Vagina (tissue), 2 donors: ENCODE measurements at regions not wholly inside any gene's neighbourhood (a gene's known extent, or its start where the extent isn't known, plus 50 kb on each side); places are given as distances from the start of the nearest gene placed in this dataset.
"Not testable (repeated sequence)": the region's sequence is repeated elsewhere in the genome, so short reads cannot be mapped to it uniquely, and the experiment has no call there.

Source experiments
- DNase-seq, 2 donors: peaks; one replicate each; pipeline ENCODE4 v3.0.0-alpha.2; 2017; ENCODE audit errors: extremely low spot score in 2 of 2
- H3K27ac ChIP-seq: fragments of 200-600 bp; sonication (generic); one replicate; pipeline ENCODE4 v1.5.1; 2019
- H3K27me3 ChIP-seq: fragments of 200-600 bp; sonication (generic); one replicate; pipeline ENCODE4 v1.5.1; 2019
- H3K36me3 ChIP-seq, 2 donors: fragments of 200-600 bp; sonication (generic); one replicate each; pipeline ENCODE4 v1.5.1; 2017 to 2019
- H3K4me1 ChIP-seq: fragments of 200-600 bp; sonication (generic); one replicate; pipeline ENCODE4 v1.5.1; 2019
- H3K4me3 ChIP-seq, 2 donors: fragments of 200-600 bp; sonication (generic); 1 replicate in 1 of 2; 2 replicates in 1 of 2; pipeline ENCODE4 v1.5.1; 2016 to 2019
- H3K9me3 ChIP-seq: fragments of 200-600 bp; sonication (generic); one replicate; pipeline ENCODE4 v1.5.1; 2019
- POLR2A ChIP-seq, 2 donors: fragments of 450-650 bp; IDR thresholded peaks; one replicate each; pipeline ENCODE4 v1.6.1; 2017; ENCODE audit warnings: antibody characterized with exemption in 2 of 2, mild to moderate bottlenecking in 2 of 2, moderate library complexity in 2 of 2
- POLR2AphosphoS5 ChIP-seq, 2 donors: sonication (generic); formaldehyde crosslinking; IDR thresholded peaks; one replicate each; pipeline ENCODE4 v1.9.0; 2017; ENCODE audit warnings: antibody characterized with exemption in 2 of 2, mild to moderate bottlenecking in 2 of 2, low read depth in 1 of 2; ENCODE audit not compliant: insufficient read depth in 1 of 2
- intact Hi-C: fragments of 100-400 bp; cut with DNase I; formaldehyde crosslinking; loops from one replicate; pipeline ENCODE4 v1.15.1; 2023
- TF ChIP-seq, protein P1 (sequence below), 3 experiments: fragments of 450-650 bp in 2 of 3; fragments of 200-600 bp in 1 of 3; sonication (generic) in 1 of 3; IDR thresholded peaks; one replicate each; pipeline ENCODE4 v1.5.1; 2017 to 2019; ENCODE audit warnings: antibody characterized with exemption in 3 of 3, mild to moderate bottlenecking in 2 of 3, moderate library complexity in 2 of 3

DNA sequence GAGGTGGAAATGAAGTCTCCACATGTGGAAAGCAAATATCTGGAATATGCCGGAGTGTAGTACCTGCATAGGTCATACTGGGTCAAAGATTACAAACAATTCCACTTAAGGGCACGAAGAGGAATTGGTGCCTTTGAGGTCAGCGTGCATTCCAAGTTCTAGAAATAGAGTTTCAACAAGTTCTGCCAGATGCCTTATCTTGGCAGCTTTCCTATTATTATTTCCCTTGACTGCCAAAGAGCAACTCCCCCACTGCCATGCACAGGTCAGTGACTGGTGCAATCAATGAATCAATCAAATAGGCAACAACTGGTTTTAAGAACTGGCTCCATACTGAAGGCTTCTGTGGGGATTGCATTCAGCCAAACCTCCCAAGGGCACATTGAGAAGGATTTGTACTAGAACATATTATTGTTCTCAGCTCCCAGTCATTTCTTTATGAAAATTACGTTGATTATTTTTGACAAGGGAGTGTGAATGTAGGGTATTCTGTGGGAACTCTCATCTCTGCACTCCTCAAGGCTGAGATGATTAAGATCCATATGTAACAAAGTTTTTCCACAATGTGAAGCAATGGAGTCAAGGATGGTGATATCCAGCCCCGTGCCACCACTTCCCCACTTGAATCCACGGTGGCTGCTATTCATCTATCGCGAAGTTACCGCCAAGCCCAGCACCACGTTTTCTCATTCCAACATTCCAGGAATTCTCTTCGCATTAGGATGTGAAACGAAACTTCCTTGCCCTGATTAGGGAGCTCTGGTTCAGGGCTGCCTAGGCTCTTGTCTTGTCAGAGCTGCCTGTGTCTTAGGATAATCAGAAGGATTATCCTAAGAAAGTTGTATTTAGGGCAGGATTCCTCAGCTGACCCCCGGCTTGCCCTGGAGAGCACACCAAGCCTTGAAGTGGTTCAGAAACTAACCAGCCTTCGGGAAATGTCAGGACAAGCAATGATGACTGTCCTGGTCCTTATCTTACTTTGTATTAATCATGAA is 115.1 kb upstream of the PCED1B start:
- intact Hi-C loops: no loop called here
- Histone ChIP-seq H3K27ac (no peak overlapping the region), H3K4me3 (no peak overlapping the region)

DNA sequence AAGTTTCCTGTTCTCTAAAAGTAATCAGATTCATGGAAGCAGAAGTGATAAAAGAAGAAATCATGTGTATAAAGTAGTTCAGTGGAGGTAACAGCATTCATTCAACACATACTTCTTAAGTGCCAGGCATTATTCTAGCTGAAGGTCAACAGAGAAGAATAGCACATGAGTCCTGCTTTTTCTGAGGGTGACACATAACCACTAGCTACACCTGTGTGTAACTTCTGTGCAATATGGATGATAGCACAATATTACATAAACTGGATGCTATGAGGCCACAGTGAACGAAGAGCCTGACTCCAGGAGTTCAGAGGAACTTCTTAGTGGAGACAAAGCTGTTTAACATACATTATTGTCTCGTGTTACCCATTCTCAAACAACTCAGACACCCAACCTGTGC is 114.3 kb upstream of the PCED1B start:
- H3K27ac ChIP-seq: no peak overlapping the region
- intact Hi-C loops: no loop called here

More for the DNA sequence above, 115.1 kb upstream of the PCED1B start:
- no peak for DNase-seq
- H3K9me3 ChIP-seq: no peaks in the 10 kb centered on the region
- no peaks in the 10 kb centered on the region for H3K27me3 ChIP-seq
- no peaks in the 10 kb centered on the region for H3K36me3 ChIP-seq
- H3K4me1 ChIP-seq: peaks cover 7% of the 10 kb centered on the region
- TF ChIP-seq POLR2AphosphoS5 (IDR thresholded peaks at IDR 0.05; ENCODE audit: insufficient read depth in 1 of 2, low read depth in 1 of 2): no peak
- TF ChIP-seq, protein P1, sequence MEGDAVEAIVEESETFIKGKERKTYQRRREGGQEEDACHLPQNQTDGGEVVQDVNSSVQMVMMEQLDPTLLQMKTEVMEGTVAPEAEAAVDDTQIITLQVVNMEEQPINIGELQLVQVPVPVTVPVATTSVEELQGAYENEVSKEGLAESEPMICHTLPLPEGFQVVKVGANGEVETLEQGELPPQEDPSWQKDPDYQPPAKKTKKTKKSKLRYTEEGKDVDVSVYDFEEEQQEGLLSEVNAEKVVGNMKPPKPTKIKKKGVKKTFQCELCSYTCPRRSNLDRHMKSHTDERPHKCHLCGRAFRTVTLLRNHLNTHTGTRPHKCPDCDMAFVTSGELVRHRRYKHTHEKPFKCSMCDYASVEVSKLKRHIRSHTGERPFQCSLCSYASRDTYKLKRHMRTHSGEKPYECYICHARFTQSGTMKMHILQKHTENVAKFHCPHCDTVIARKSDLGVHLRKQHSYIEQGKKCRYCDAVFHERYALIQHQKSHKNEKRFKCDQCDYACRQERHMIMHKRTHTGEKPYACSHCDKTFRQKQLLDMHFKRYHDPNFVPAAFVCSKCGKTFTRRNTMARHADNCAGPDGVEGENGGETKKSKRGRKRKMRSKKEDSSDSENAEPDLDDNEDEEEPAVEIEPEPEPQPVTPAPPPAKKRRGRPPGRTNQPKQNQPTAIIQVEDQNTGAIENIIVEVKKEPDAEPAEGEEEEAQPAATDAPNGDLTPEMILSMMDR (IDR thresholded peaks at IDR 0.05): no peak
- no peak for TF ChIP-seq POLR2A (IDR thresholded peaks at IDR 0.05)

DNA sequence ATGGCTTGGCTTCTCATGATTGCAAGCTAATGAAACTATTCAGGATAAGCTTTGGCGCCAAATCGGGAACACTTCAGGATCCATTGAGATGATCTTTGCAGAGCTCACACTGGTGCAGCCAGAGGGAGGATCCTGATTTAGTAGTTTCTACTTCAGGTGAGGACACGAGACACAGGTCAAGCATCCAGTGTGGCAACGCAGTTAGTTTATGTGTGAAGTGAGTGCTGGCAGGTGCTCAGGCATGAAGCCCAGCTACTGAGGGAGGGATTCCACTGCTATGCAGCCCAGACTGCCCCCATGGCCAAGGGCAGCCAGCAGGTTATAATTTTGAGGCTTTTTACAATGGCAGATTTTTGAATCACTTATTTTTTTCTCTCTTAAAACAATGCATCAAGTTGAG is 113.5 kb upstream of the PCED1B start:
- H3K27ac ChIP-seq: no peak overlapping the region
- H3K27me3 ChIP-seq: no peaks in the 10 kb centered on the region
- TF ChIP-seq POLR2A (IDR thresholded peaks at IDR 0.05): no peak
- TF ChIP-seq, protein P1 (IDR thresholded peaks at IDR 0.05): no peak
- intact Hi-C loops: no loop called here
- no peaks in the 10 kb centered on the region for H3K36me3 ChIP-seq
- peaks cover 7% of the 10 kb centered on the region for H3K4me1 ChIP-seq
- no peak for DNase-seq
- no peak overlapping the region for H3K4me3 ChIP-seq
- no peaks in the 10 kb centered on the region for H3K9me3 ChIP-seq

More for the DNA sequence above, 114.3 kb upstream of the PCED1B start:
- Histone ChIP-seq H3K27me3 (no peaks in the 10 kb centered on the region), H3K4me3 (no peak overlapping the region), H3K36me3 (no peaks in the 10 kb centered on the region), H3K4me1 (peaks cover 7% of the 10 kb centered on the region), H3K9me3 (no peaks in the 10 kb centered on the region)
- DNase-seq: no peak
- TF ChIP-seq, protein P1 (IDR thresholded peaks at IDR 0.05): no peak
- TF ChIP-seq POLR2A (IDR thresholded peaks at IDR 0.05) (no peak), POLR2AphosphoS5 (IDR thresholded peaks at IDR 0.05; ENCODE audit: insufficient read depth in 1 of 2, low read depth in 1 of 2) (no peak)

DNA sequence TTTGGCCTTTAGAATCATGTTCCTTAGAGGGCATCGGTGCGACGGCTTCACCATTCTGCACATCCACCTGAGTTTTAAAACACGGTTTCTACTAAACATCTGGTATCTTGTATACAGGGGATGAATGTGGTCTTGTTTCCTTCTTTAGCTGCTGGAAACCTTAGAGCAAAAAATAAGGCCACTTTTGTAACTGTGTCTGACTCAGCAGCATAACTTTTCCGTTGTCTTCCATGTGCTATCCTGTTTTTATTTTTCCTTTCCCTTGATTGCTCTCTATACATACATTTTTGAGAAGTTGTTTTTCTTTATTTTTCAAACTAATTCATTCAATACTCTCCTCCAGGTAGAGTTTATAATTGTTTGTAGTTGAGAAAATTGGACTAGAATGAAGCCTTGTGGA is 108.8 kb upstream of the PCED1B start:
- Histone ChIP-seq H3K36me3 (no peaks in the 10 kb centered on the region), H3K9me3 (no peaks in the 10 kb centered on the region), H3K27me3 (no peaks in the 10 kb centered on the region), H3K4me1 (no peaks in the 10 kb centered on the region), H3K4me3 (no peak overlapping the region), H3K27ac (no peak overlapping the region)
- intact Hi-C loops: no loop called here
- TF ChIP-seq POLR2A (IDR thresholded peaks at IDR 0.05) (no peak), POLR2AphosphoS5 (IDR thresholded peaks at IDR 0.05; ENCODE audit: insufficient read depth in 1 of 2, low read depth in 1 of 2) (no peak)
- TF ChIP-seq, protein P1 (IDR thresholded peaks at IDR 0.05): no peak
- DNase-seq: no peak

- H3K27me3 ChIP-seq, intact Hi-C loops, H3K36me3 ChIP-seq, H3K4me1 ChIP-seq, H3K9me3 ChIP-seq, H3K27ac ChIP-seq, H3K4me3 ChIP-seq, DNase-seq: not testable (repeated sequence)
Observed at GRCh38 chr12:46973937-46974336, 105.5 kb upstream of the PCED1B start.
